ENCODE measurements at regions not wholly inside any gene's neighbourhood (a gene's known extent, or its start where the extent isn't known, plus 50 kb on each side); places are given as distances from the start of the nearest gene placed in this dataset.

GRCh38 chr3:84318273-84318809, 640.4 kb upstream of the CADM2 start:
- TF ChIP-seq CTCF (IDR thresholded peaks at IDR 0.05; ENCODE audit: poor library complexity) (no peak), EZH2 (IDR thresholded peaks at IDR 0.05; ENCODE audit: borderline replicate concordance) (no peak), EZH2phosphoT487 (IDR thresholded peaks at IDR 0.05; ENCODE audit: low read depth, severe bottlenecking, unreplicated experiment) (no peak)

Measured in hepatocyte (in vitro differentiated cells).